BE2C (cell line): ENCODE measurements at regions not wholly inside any gene's neighbourhood (a gene's known extent, or its start where the extent isn't known, plus 50 kb on each side); places are given as distances from the start of the nearest gene placed in this dataset.

Experiments used
- DNase-seq: peaks from one replicate; pipeline ENCODE4 v3.0.0-alpha.2; 2020
- H3K27me3 ChIP-seq: fragments of 250-450 bp; sonication (Bioruptor Pico); 2 replicates; pipeline ENCODE4 v1.5.1; 2020; ENCODE audit warnings: mild to moderate bottlenecking
- H3K36me3 ChIP-seq: fragments of 250-450 bp; sonication (Bioruptor Pico); 2 replicates; pipeline ENCODE4 v1.5.1; 2020; ENCODE audit warnings: mild to moderate bottlenecking
- H3K4me1 ChIP-seq: fragments of 250-450 bp; sonication (Bioruptor Pico); 2 replicates; pipeline ENCODE4 v1.5.1; 2020
- H3K4me3 ChIP-seq: 2 replicates; pipeline ENCODE4 v1.5.1; 2011; ENCODE audit warnings: low read depth, low read length
- H3K9me3 ChIP-seq: fragments of 250-450 bp; sonication (Bioruptor Pico); 2 replicates; pipeline ENCODE4 v1.5.1; 2020
- CTCF ChIP-seq: IDR thresholded peaks from 2 replicates; pipeline ENCODE4 v1.5.1; 2012; ENCODE audit warnings: mild to moderate bottlenecking, low read depth, low read length

DNA sequence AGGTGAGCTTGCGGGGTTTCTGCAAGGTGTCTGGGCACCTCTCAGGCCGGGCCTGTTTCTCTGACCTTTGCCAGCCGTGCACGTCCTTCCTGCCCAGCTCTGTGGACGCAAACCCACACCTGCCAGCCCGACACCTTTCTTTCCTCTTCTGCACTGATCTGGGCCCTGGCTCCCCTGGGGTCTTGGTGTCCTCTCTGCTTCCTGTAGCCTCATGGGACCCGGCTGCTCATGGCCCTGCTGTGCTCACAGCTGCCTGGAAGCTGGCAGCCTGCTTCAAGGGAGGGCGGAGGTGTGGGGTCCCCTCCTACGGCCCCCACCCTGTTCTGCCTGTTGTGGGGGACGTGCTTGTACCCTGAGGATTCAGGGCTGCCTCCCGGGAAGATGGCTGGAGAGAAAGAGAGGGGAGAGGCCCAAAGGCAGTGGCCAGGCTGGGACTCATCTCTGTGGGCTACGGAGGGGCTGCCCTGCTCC is 342.4 kb downstream of the SEC14L1 start:
- no peaks in the 10 kb centered on the region for H3K27me3 ChIP-seq
- H3K4me3 ChIP-seq = no peak overlapping the region
- H3K4me1 ChIP-seq = peaks cover 23% of the 10 kb centered on the region
- TF ChIP-seq CTCF = no peak
- no peaks in the 10 kb centered on the region for H3K9me3 ChIP-seq
- DNase-seq = no peak
- peaks cover 39% of the 10 kb centered on the region for H3K36me3 ChIP-seq

DNA sequence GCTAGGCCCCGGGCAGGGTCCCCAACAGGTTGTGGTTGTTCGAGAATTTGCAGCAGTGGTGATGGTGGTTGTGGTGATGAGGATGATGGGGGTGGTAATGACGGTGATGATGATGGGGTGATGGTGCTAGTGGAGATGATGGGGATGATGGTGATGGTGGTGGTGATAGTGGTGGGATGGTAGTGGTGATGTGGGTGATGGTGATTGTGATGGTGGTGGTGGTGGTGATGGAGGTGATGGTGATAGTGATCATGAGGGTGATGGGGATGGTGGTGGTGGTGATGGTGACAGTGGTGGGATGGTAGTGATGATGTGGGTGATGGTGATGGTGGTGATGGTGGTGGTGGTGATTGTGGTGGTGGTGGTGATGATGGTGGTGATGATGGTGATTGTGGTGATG is 343.3 kb downstream of the SEC14L1 start:
- H3K4me3 ChIP-seq = no peak overlapping the region
- TF ChIP-seq CTCF = no peak

GRCh38 chr17:77485089-77485833 is 344.5 kb downstream of the SEC14L1 start:
- Histone ChIP-seq H3K4me1 (peaks cover 8% of the 10 kb centered on the region), H3K27me3 (no peaks in the 10 kb centered on the region), H3K9me3 (no peaks in the 10 kb centered on the region), H3K4me3 (no peak overlapping the region), H3K36me3 (peaks cover 57% of the 10 kb centered on the region)
- no peak for TF ChIP-seq CTCF
- no peak for DNase-seq

More for the DNA sequence above, 343.3 kb downstream of the SEC14L1 start:
- H3K4me1 ChIP-seq = peaks cover 16% of the 10 kb centered on the region
- no peak for DNase-seq
- H3K27me3 ChIP-seq = no peaks in the 10 kb centered on the region
- no peaks in the 10 kb centered on the region for H3K9me3 ChIP-seq
- H3K36me3 ChIP-seq = peaks cover 48% of the 10 kb centered on the region

DNA sequence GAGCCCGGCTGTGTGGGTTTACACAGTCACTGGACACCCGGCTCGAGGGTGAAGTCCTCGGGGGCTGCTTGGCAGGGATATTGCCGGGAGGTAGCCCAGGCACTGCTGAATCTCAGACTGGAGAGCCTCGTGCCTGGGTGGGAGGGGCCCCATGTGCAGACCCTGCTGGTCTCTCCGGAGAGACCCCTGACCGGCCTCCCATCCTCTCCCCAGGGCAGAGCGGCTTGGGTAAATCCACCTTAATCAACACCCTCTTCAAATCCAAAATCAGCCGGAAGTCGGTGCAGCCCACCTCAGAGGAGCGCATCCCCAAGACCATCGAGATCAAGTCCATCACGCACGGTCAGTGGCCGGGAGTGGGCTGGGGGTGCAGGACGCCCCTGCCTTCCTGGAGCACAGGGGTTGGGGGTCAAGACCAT is 346.5 kb downstream of the SEC14L1 start:
- Histone ChIP-seq H3K36me3 (peaks cover 63% of the 10 kb centered on the region), H3K9me3 (no peaks in the 10 kb centered on the region), H3K4me1 (no peaks in the 10 kb centered on the region), H3K27me3 (no peaks in the 10 kb centered on the region), H3K4me3 (no peak overlapping the region)
- TF ChIP-seq CTCF = no peak
- DNase-seq = no peak

- H3K36me3 ChIP-seq = peaks cover 63% of the 10 kb centered on the region
- no peak for TF ChIP-seq CTCF
Observed at GRCh38 chr17:77487677-77488530, 347.1 kb downstream of the SEC14L1 start.

More at GRCh38 chr17:77487677-77488530, 347.1 kb downstream of the SEC14L1 start:
- no peaks in the 10 kb centered on the region for H3K9me3 ChIP-seq
- H3K4me3 ChIP-seq = no peak overlapping the region
- no peaks in the 10 kb centered on the region for H3K27me3 ChIP-seq
- DNase-seq = peak; percentile 5
- H3K4me1 ChIP-seq = no peaks in the 10 kb centered on the region
